ENCODE measurements at regions not wholly inside any gene's neighbourhood (a gene's known extent, or its start where the extent isn't known, plus 50 kb on each side); places are given as distances from the start of the nearest gene placed in this dataset.
A peak's percentile ranks its signal among the peaks of the same experiment; 100 is the strongest.
"Not testable (repeated sequence)": the region's sequence is repeated elsewhere in the genome, so short reads cannot be mapped to it uniquely, and the experiment has no call there.

- in situ Hi-C loops (cut with MboI; ENCODE audit: low pct_unique_long_range_greater_than_20kb, low sequenced_read_pairs); DNase-seq: not testable (repeated sequence)
These were observed 68.7 kb downstream of the PRKAB2 start for GRCh38 chr1:147103416-147104155.

GRCh38 chr1:147099192-147099591 is 73.1 kb downstream of the PRKAB2 start:
- in situ Hi-C loops (cut with MboI; ENCODE audit: low pct_unique_long_range_greater_than_20kb, low sequenced_read_pairs), result no loop called here
- DNase-seq, result no peak

GRCh38 chr1:147098338-147098973 is 73.8 kb downstream of the PRKAB2 start:
- DNase-seq, result peak; percentile 36
- in situ Hi-C loops (cut with MboI; ENCODE audit: low pct_unique_long_range_greater_than_20kb, low sequenced_read_pairs), result not testable (repeated sequence)

- DNase-seq, result no peak
- in situ Hi-C loops (cut with MboI; ENCODE audit: low pct_unique_long_range_greater_than_20kb, low sequenced_read_pairs), result no loop called here
These were observed 76.6 kb downstream of the PRKAB2 start for GRCh38 chr1:147095691-147096090.

GRCh38 chr1:147091801-147092200 is 80.5 kb downstream of the PRKAB2 start:
- DNase-seq, result no peak
- in situ Hi-C loops (cut with MboI; ENCODE audit: low pct_unique_long_range_greater_than_20kb, low sequenced_read_pairs), result no loop called here

GRCh38 chr1:147089457-147089856 is 82.8 kb downstream of the PRKAB2 start:
- in situ Hi-C loops (cut with MboI; ENCODE audit: low pct_unique_long_range_greater_than_20kb, low sequenced_read_pairs), result no loop called here
- no peak for DNase-seq

GRCh38 chr1:147086129-147086528 is 86.1 kb downstream of the PRKAB2 start:
- no peak for DNase-seq
- in situ Hi-C loops (cut with MboI; ENCODE audit: low pct_unique_long_range_greater_than_20kb, low sequenced_read_pairs), result no loop called here

GRCh38 chr1:147084273-147085096 is 87.8 kb downstream of the PRKAB2 start:
- in situ Hi-C loops (cut with MboI; ENCODE audit: low pct_unique_long_range_greater_than_20kb, low sequenced_read_pairs), result no loop called here
- DNase-seq, result no peak

GRCh38 chr1:147083919-147084272 is 88.4 kb downstream of the PRKAB2 start:
- no peak for DNase-seq

GRCh38 chr1:147080671-147081394 is 91.4 kb downstream of the PRKAB2 start:
- no peak for DNase-seq
- in situ Hi-C loops (cut with MboI; ENCODE audit: low pct_unique_long_range_greater_than_20kb, low sequenced_read_pairs), result no loop called here

More at GRCh38 chr1:147083919-147084272, 88.4 kb downstream of the PRKAB2 start:
- in situ Hi-C loops (cut with MboI; ENCODE audit: low pct_unique_long_range_greater_than_20kb, low sequenced_read_pairs), result no loop called here

GRCh38 chr1:147080006-147080661 is 92.1 kb downstream of the PRKAB2 start:
- no peak for DNase-seq
- in situ Hi-C loops (cut with MboI; ENCODE audit: low pct_unique_long_range_greater_than_20kb, low sequenced_read_pairs), result no loop called here

- in situ Hi-C loops (cut with MboI; ENCODE audit: low pct_unique_long_range_greater_than_20kb, low sequenced_read_pairs), result no loop called here
- no peak for DNase-seq
These were observed 92.8 kb downstream of the PRKAB2 start for GRCh38 chr1:147079400-147080005.

GRCh38 chr1:147078606-147079399 is 93.5 kb downstream of the PRKAB2 start:
- in situ Hi-C loops (cut with MboI; ENCODE audit: low pct_unique_long_range_greater_than_20kb, low sequenced_read_pairs), result no loop called here
- no peak for DNase-seq

- no peak for DNase-seq
- in situ Hi-C loops (cut with MboI; ENCODE audit: low pct_unique_long_range_greater_than_20kb, low sequenced_read_pairs), result no loop called here
These were observed 94.2 kb downstream of the PRKAB2 start for GRCh38 chr1:147077936-147078605.

GRCh38 chr1:147077523-147077922 is 94.7 kb downstream of the PRKAB2 start:
- in situ Hi-C loops (cut with MboI; ENCODE audit: low pct_unique_long_range_greater_than_20kb, low sequenced_read_pairs), result no loop called here
- no peak for DNase-seq

GRCh38 chr1:147077081-147077480 is 95.2 kb downstream of the PRKAB2 start:
- DNase-seq, result no peak
- in situ Hi-C loops (cut with MboI; ENCODE audit: low pct_unique_long_range_greater_than_20kb, low sequenced_read_pairs), result no loop called here

- in situ Hi-C loops (cut with MboI; ENCODE audit: low pct_unique_long_range_greater_than_20kb, low sequenced_read_pairs), result no loop called here
- DNase-seq, result no peak
These were observed 95.8 kb downstream of the PRKAB2 start for GRCh38 chr1:147076442-147076841.
